ENCODE measurements at regions not wholly inside any gene's neighbourhood (a gene's known extent, or its start where the extent isn't known, plus 50 kb on each side); places are given as distances from the start of the nearest gene placed in this dataset.

DNA sequence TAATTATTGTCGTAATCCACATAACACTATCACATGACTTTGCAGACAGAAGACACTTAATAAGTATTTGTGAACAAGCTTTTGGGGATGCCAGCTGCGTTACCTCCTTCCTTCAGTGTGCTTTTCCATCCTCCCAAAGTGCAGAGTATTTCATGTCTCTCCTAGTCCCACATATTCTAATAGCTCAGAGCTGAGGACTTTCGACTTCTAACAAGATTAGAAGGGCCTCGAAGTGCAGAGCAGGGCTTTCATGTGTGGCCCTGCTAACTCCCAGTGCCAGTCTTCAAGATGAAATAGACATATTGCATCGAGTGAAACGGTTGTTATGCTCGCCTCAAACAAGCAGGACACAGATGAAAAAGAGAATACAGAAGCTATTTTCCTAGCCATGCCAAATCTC is 125.7 kb upstream of the RNF32 start:
- Histone ChIP-seq H3K9me1 (replicated peaks; ENCODE audit: control insufficient read depth, extremely low read depth, insufficient read depth, low read length) (no peaks in the 10 kb centered on the region), H3K4me1 (ENCODE audit: control insufficient read depth, extremely low read depth, insufficient read depth, low read length) (no peaks in the 10 kb centered on the region), H3K4me2 (ENCODE audit: insufficient read depth, low read length) (no peak overlapping the region), H2AFZ (ENCODE audit: low read depth, low read length) (no peak overlapping the region), H3K4me3 (replicated peaks in 1 of 3; ENCODE audit: insufficient read depth in 1 of 3, low read depth in 1 of 3, low read length in 3 of 3) (no peak overlapping the region), H3K36me3 (ENCODE audit: control insufficient read depth in 2 of 2, extremely low read depth in 1 of 2, insufficient read depth in 2 of 2, low read length in 2 of 2) (no peaks in the 10 kb centered on the region), H3K9ac (replicated peaks; ENCODE audit: extremely low read depth, insufficient read depth, low read length) (no peak overlapping the region), H3K79me2 (ENCODE audit: control insufficient read depth, insufficient read depth, low read length) (no peaks in the 10 kb centered on the region), H4K20me1 (replicated peaks; ENCODE audit: control insufficient read depth, extremely low read depth, insufficient read depth, low read length) (no peaks in the 10 kb centered on the region), H3K27ac (ENCODE audit: insufficient read depth, low read depth, low read length) (no peak overlapping the region), H3K9me3 (replicated peaks; ENCODE audit: control insufficient read depth, insufficient read depth, low read length) (no peaks in the 10 kb centered on the region), H3K27me3 (ENCODE audit: control insufficient read depth in 2 of 2, insufficient read depth in 2 of 2, low read length in 2 of 2) (no peaks in the 10 kb centered on the region)
- no peak for TF ChIP-seq POLR2AphosphoS5 (IDR thresholded peaks at IDR 0.05; ENCODE audit: insufficient read depth, low read depth, low read length)
- no peak for TF ChIP-seq EZH2 (IDR thresholded peaks at IDR 0.05; ENCODE audit: borderline replicate concordance, low read depth, low read length, severe bottlenecking)
- TF ChIP-seq JUN (IDR thresholded peaks at IDR 0.05; ENCODE audit: borderline replicate concordance, insufficient read depth, insufficient read length, low read depth) = no peak
- TF ChIP-seq POLR2A (IDR thresholded peaks at IDR 0.05; ENCODE audit: low read depth, low read length) = no peak
- TF ChIP-seq MYC (IDR thresholded peaks at IDR 0.05; ENCODE audit: low read depth, low read length) = no peak
- no peak for TF ChIP-seq CTCF (IDR thresholded peaks at IDR 0.05; ENCODE audit: extremely low read depth in 1 of 2, insufficient read depth in 1 of 2, low read depth in 1 of 2, low read length in 2 of 2)
- TF ChIP-seq MAX (IDR thresholded peaks at IDR 0.05; ENCODE audit: insufficient read depth, insufficient read length) = no peak
- no peak for TF ChIP-seq GATA2 (IDR thresholded peaks at IDR 0.05; ENCODE audit: insufficient read depth, insufficient read length, low read depth, low read length)
- TF ChIP-seq FOS (IDR thresholded peaks at IDR 0.05; ENCODE audit: borderline replicate concordance, insufficient read depth, low read length) = no peak
- FAIRE-seq = no peak
- DNase-seq (ENCODE audit: low read depth, low spot score) = no peak
- CTCF ChIA-PET = no interaction called here
- intact Hi-C loops (cut with micrococcal nuclease) = no loop called here
- dilution Hi-C loops (cut with MboI; ENCODE audit: extremely low pct_ligation_motif_present, low sequenced_read_pairs) = no loop called here
- BruUV-seq (replicated peaks) = no TSS peak
- POLR2A ChIA-PET = no interaction called here
